HCT116 (cell line): ENCODE measurements at regions not wholly inside any gene's neighbourhood (a gene's known extent, or its start where the extent isn't known, plus 50 kb on each side); places are given as distances from the start of the nearest gene placed in this dataset.

Experiments
- ATAC-seq: fragments of 200-7000 bp; cut with Tn5 transposase; 2 replicates; pipeline ENCODE4 v1.9.1; 2020; ENCODE audit warnings: mild to moderate bottlenecking, moderate library complexity
- BruUV-seq: library from RNA; stranded (reverse); fragments of 400-500 nt; replicated peaks from 2 replicates; lab custom pipeline; 2021; lab: Mats Ljungman, UMichigan
- CTCF ChIA-PET: fragments of 300-600 bp; sonication (Branson Sonifier 250); formaldehyde crosslinking; loops from one replicate; lab custom pipeline; 2021; ENCODE audit warnings: antibody characterized with exemption; lab: Charles Lee
- POLR2A ChIA-PET: fragments of 300-600, 350-600 bp; sonication (Branson Sonifier 250); formaldehyde crosslinking; loops from one replicate; lab custom pipeline; 2021; ENCODE audit warnings: antibody characterized with exemption; lab: Charles Lee
- RAD21 ChIA-PET, 2 experiments: fragments of 300-600 bp; sonication (Branson Sonifier 250); formaldehyde crosslinking; loops; one replicate each; lab custom pipeline; 2023; ENCODE audit warnings: low total read pairs in 2 of 2; ENCODE audit not compliant: uncharacterized antibody in 2 of 2, unreplicated experiment in 2 of 2, low non-redundant PET in 1 of 2; lab: Charles Lee
- DNase-seq: peaks from one replicate; pipeline ENCODE4 v3.0.0-alpha.2; 2010; ENCODE audit warnings: low read depth, low spot score
- H2AFZ ChIP-seq: fragments of 200-600 bp; shearing (Covaris generic), sonication (generic); 2 replicates; pipeline ENCODE4 v1.6.1; 2017; ENCODE audit warnings: low read depth, mixed run types, mixed read lengths, antibody characterized with exemption, low read length; ENCODE audit not compliant: poor library complexity, severe bottlenecking
- H3K27ac ChIP-seq: 2 replicates; pipeline ENCODE4 v1.5.1; 2012; ENCODE audit warnings: low read depth, low read length
- H3K27me3 ChIP-seq: fragments of 200-600 bp; sonication (generic); 2 replicates; pipeline ENCODE4 v1.6.1; 2016; ENCODE audit warnings: mixed run types, low read length, mixed read lengths; ENCODE audit not compliant: insufficient read depth
- H3K36me3 ChIP-seq, 2 experiments: fragments of 200-500 bp in 1 of 2; fragments of 200-600 bp in 1 of 2; sonication (Bioruptor generic) in 1 of 2; sonication (generic) in 1 of 2; 2 replicates each; pipeline versions ENCODE4 v1.5.1 to v1.6.1; 2014 to 2016; ENCODE audit warnings: low read length in 2 of 2, inconsistent platforms in 1 of 2, mixed read lengths in 1 of 2, mixed run types in 1 of 2; ENCODE audit not compliant: insufficient read depth in 2 of 2, control insufficient read depth in 1 of 2
- H3K4me1 ChIP-seq, 2 experiments: fragments of 200-600 bp in 1 of 2; sonication (generic) in 1 of 2; 2 replicates each; pipeline versions ENCODE4 v1.5.1 to v1.6.1; 2012 to 2017; ENCODE audit warnings: low read length in 2 of 2, inconsistent platforms in 1 of 2, mild to moderate bottlenecking in 1 of 2, mixed read lengths in 1 of 2, mixed run types in 1 of 2, moderate library complexity in 1 of 2; ENCODE audit not compliant: insufficient read depth in 2 of 2, control insufficient read depth in 1 of 2
- H3K4me2 ChIP-seq: fragments of 200-600 bp; sonication (generic); 2 replicates; pipeline ENCODE4 v1.6.1; 2017; ENCODE audit warnings: mixed run types, low read length, mixed read lengths
- H3K4me3 ChIP-seq, 2 experiments: fragments of 200-600 bp in 1 of 2; sonication (generic) in 1 of 2; replicated peaks in 1 of 2; 2 replicates each; pipeline ENCODE4 v1.5.1; 2011 to 2016; ENCODE audit warnings: low read length in 2 of 2, control low read depth in 1 of 2, low read depth in 1 of 2, mild to moderate bottlenecking in 1 of 2, mixed read lengths in 1 of 2, mixed run types in 1 of 2
- H3K79me2 ChIP-seq: fragments of 200-600 bp; sonication (generic); 2 replicates; pipeline ENCODE4 v1.6.1; 2017; ENCODE audit warnings: mild to moderate bottlenecking, mixed run types, low read length, moderate library complexity, mixed read lengths; ENCODE audit not compliant: insufficient read depth
- H3K9ac ChIP-seq: fragments of 200-600 bp; sonication (generic); 2 replicates; pipeline ENCODE4 v1.6.1; 2016; ENCODE audit warnings: low read length, mixed read lengths
- H3K9me2 ChIP-seq: fragments of 200-600 bp; sonication (generic), shearing (Covaris generic); 2 replicates; pipeline ENCODE4 v1.6.1; 2017; ENCODE audit warnings: mixed run types, mild to moderate bottlenecking, moderate library complexity; ENCODE audit not compliant: insufficient read depth
- H3K9me3 ChIP-seq, 2 experiments: fragments of 200-500 bp in 1 of 2; fragments of 200-600 bp in 1 of 2; sonication (Bioruptor generic) in 1 of 2; sonication (generic) in 1 of 2; 2 replicates each; pipeline ENCODE4 v1.6.1; 2014 to 2017; ENCODE audit warnings: low read length in 2 of 2, mixed read lengths in 2 of 2, inconsistent platforms in 1 of 2, low read depth in 1 of 2, mild to moderate bottlenecking in 1 of 2, mixed run types in 1 of 2, moderate library complexity in 1 of 2; ENCODE audit not compliant: control insufficient read depth in 1 of 2, insufficient read depth in 1 of 2
- H4K20me1 ChIP-seq: fragments of 200-600 bp; sonication (generic), shearing (Covaris generic); 2 replicates; pipeline ENCODE4 v1.6.1; 2017; ENCODE audit warnings: mixed run types, mild to moderate bottlenecking, moderate library complexity; ENCODE audit not compliant: insufficient read depth
- CEBPB ChIP-seq: IDR thresholded peaks from 2 replicates; pipeline ENCODE4 v1.6.1; 2012; ENCODE audit warnings: low read depth
- ELF1 ChIP-seq: IDR thresholded peaks from 2 replicates; pipeline ENCODE4 v1.6.1; 2012; ENCODE audit warnings: low read depth, borderline replicate concordance
- EZH2 ChIP-seq: fragments of 200-600 bp; sonication (generic); IDR thresholded peaks from 2 replicates; pipeline ENCODE4 v1.6.1; 2017; ENCODE audit warnings: antibody characterized with exemption, mixed run types
- EZH2phosphoT487 ChIP-seq: fragments of 200-600 bp; IDR thresholded peaks from 2 replicates; pipeline ENCODE4 v1.6.1; 2018; ENCODE audit warnings: antibody characterized with exemption, borderline replicate concordance
- JUND ChIP-seq: IDR thresholded peaks from 2 replicates; pipeline ENCODE4 v1.6.1; 2012
- MAX ChIP-seq: IDR thresholded peaks from 2 replicates; pipeline ENCODE4 v1.6.1; 2012
- POLR2A ChIP-seq: IDR thresholded peaks from 2 replicates; pipeline ENCODE4 v1.7.0; 2011; ENCODE audit warnings: borderline replicate concordance; ENCODE audit not compliant: insufficient read depth, insufficient read length; ENCODE audit errors: extremely low read depth
- POLR2AphosphoS5 ChIP-seq: IDR thresholded peaks from 2 replicates; pipeline ENCODE4 v1.6.1; 2011; ENCODE audit warnings: mild to moderate bottlenecking, low read depth, low read length, moderate library complexity
- SIN3A ChIP-seq: IDR thresholded peaks from 2 replicates; pipeline ENCODE4 v1.6.1; 2012; ENCODE audit warnings: low read depth
- SRF ChIP-seq: IDR thresholded peaks from 2 replicates; pipeline ENCODE4 v1.6.1; 2012; ENCODE audit warnings: low read depth
- TCF7L2 ChIP-seq: IDR thresholded peaks from 2 replicates; pipeline ENCODE4 v1.7.0; 2011; ENCODE audit warnings: borderline replicate concordance, inconsistent platforms; ENCODE audit not compliant: insufficient read depth, insufficient read length; ENCODE audit errors: extremely low read depth
- YY1 ChIP-seq: IDR thresholded peaks from 2 replicates; pipeline ENCODE4 v1.6.1; 2011; ENCODE audit warnings: low read length, low read depth, moderate library complexity, mild to moderate bottlenecking; ENCODE audit not compliant: insufficient replicate concordance; ENCODE audit errors: extremely low read depth
- ZFX ChIP-seq: fragments of 450-650 bp; IDR thresholded peaks from 2 replicates; pipeline ENCODE4 v1.6.1; 2017
- ZNF274 ChIP-seq: fragments of 200-500 bp; sonication (Bioruptor generic); IDR thresholded peaks from 2 replicates; pipeline ENCODE4 v1.6.1; 2014; ENCODE audit warnings: mild to moderate bottlenecking, low read depth, low read length, inconsistent platforms
- intact Hi-C: fragments of 100-400 bp; cut with micrococcal nuclease; formaldehyde crosslinking; loops from 2 replicates; pipeline ENCODE4 v1.10.0; 2022
- TF ChIP-seq, protein P1 (sequence below): IDR thresholded peaks from 2 replicates; pipeline ENCODE4 v1.6.1; 2012
- TF ChIP-seq, protein P2 (sequence below): IDR thresholded peaks from 2 replicates; pipeline ENCODE4 v1.6.1; 2011; ENCODE audit warnings: mild to moderate bottlenecking, low read length, moderate library complexity; ENCODE audit not compliant: insufficient replicate concordance; ENCODE audit errors: extremely low read depth
- TF ChIP-seq, protein P3 (sequence below): IDR thresholded peaks from 2 replicates; pipeline ENCODE4 v1.6.1; 2012; ENCODE audit warnings: low read depth

DNA sequence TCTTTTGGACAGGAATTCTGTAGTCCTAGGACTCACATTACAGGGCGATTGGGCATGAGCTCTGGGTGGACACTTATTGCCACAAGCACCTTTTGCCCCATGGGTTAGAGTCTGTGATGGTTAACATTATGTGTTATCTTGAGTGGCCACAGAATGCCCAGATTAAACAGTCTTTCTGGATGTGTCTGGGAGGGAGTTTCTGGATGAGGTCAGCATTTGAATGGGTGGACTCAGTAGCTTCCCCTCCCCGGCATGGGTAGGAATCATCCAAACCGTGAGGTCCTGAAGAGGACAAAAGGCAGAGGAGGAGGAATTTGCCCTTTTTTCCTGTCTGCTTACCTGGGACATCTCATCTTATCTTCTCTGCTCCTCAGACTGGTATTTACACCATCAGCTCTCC is 85.6 kb downstream of the BMP4 start:
- no peak overlapping the region for H2AFZ ChIP-seq
- ChIA-PET POLR2A (no interaction called here), RAD21 (no interaction called here), CTCF (no interaction called here)
- no peak for TF ChIP-seq ZFX
- H3K27ac ChIP-seq: no peak overlapping the region
- H3K4me2 ChIP-seq: no peak overlapping the region
- no peaks in the 10 kb centered on the region for H4K20me1 ChIP-seq
- H3K36me3 ChIP-seq: no peaks in the 10 kb centered on the region
- H3K27me3 ChIP-seq: no peaks in the 10 kb centered on the region
- H3K9ac ChIP-seq: no peak overlapping the region
- no TSS peak for BruUV-seq
- intact Hi-C loops: no loop called here
- no peak for ATAC-seq
- H3K79me2 ChIP-seq: no peaks in the 10 kb centered on the region
- H3K4me1 ChIP-seq: no peaks in the 10 kb centered on the region
- no peaks in the 10 kb centered on the region for H3K9me2 ChIP-seq
- no peaks in the 10 kb centered on the region for H3K9me3 ChIP-seq
- DNase-seq: no peak
- no peak overlapping the region for H3K4me3 ChIP-seq

DNA sequence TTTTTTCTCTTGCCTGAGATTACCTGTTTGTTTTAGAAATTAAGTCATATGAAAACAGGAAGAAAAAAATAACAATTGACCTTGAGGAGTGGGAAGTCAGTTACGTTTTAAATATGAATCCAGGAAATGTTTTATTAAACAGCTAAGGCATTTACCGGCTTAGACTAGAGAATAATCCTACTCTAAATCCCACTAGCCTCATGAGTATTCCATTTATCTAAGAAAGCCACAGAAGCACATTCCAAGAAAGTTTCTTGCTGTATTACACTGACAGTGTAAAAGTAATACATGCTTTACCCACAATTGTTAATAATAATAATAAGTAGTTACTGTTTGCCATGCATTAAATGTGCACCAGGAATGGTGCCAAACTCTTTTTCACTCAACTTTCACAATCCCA is 90.9 kb downstream of the BMP4 start:
- H3K9me2 ChIP-seq: no peaks in the 10 kb centered on the region
- intact Hi-C loops: no loop called here
- no peak overlapping the region for H2AFZ ChIP-seq
- H4K20me1 ChIP-seq: no peaks in the 10 kb centered on the region
- no peak overlapping the region for H3K9ac ChIP-seq
- no peaks in the 10 kb centered on the region for H3K79me2 ChIP-seq
- H3K4me2 ChIP-seq: no peak overlapping the region
- RAD21 ChIA-PET: no interaction called here
- BruUV-seq: no TSS peak
- POLR2A ChIA-PET: no interaction called here
- no peaks in the 10 kb centered on the region for H3K9me3 ChIP-seq
- H3K36me3 ChIP-seq: no peaks in the 10 kb centered on the region
- no peaks in the 10 kb centered on the region for H3K27me3 ChIP-seq
- H3K27ac ChIP-seq: no peak overlapping the region
- no peaks in the 10 kb centered on the region for H3K4me1 ChIP-seq
- ATAC-seq: no peak
- H3K4me3 ChIP-seq: no peak overlapping the region
- DNase-seq: no peak
- CTCF ChIA-PET: no interaction called here
- TF ChIP-seq YY1 (no peak), ELF1 (no peak), ZNF274 (no peak), SRF (no peak), SIN3A (no peak), MAX (no peak), EZH2 (no peak), POLR2AphosphoS5 (no peak), JUND (no peak), CEBPB (no peak), TCF7L2 (no peak), POLR2A (no peak), EZH2phosphoT487 (no peak)
- TF ChIP-seq, protein P1, sequence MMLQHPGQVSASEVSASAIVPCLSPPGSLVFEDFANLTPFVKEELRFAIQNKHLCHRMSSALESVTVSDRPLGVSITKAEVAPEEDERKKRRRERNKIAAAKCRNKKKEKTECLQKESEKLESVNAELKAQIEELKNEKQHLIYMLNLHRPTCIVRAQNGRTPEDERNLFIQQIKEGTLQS: no peak
- TF ChIP-seq, protein P2, sequence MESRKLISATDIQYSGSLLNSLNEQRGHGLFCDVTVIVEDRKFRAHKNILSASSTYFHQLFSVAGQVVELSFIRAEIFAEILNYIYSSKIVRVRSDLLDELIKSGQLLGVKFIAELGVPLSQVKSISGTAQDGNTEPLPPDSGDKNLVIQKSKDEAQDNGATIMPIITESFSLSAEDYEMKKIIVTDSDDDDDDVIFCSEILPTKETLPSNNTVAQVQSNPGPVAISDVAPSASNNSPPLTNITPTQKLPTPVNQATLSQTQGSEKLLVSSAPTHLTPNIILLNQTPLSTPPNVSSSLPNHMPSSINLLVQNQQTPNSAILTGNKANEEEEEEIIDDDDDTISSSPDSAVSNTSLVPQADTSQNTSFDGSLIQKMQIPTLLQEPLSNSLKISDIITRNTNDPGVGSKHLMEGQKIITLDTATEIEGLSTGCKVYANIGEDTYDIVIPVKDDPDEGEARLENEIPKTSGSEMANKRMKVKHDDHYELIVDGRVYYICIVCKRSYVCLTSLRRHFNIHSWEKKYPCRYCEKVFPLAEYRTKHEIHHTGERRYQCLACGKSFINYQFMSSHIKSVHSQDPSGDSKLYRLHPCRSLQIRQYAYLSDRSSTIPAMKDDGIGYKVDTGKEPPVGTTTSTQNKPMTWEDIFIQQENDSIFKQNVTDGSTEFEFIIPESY: no peak
- TF ChIP-seq, protein P3, sequence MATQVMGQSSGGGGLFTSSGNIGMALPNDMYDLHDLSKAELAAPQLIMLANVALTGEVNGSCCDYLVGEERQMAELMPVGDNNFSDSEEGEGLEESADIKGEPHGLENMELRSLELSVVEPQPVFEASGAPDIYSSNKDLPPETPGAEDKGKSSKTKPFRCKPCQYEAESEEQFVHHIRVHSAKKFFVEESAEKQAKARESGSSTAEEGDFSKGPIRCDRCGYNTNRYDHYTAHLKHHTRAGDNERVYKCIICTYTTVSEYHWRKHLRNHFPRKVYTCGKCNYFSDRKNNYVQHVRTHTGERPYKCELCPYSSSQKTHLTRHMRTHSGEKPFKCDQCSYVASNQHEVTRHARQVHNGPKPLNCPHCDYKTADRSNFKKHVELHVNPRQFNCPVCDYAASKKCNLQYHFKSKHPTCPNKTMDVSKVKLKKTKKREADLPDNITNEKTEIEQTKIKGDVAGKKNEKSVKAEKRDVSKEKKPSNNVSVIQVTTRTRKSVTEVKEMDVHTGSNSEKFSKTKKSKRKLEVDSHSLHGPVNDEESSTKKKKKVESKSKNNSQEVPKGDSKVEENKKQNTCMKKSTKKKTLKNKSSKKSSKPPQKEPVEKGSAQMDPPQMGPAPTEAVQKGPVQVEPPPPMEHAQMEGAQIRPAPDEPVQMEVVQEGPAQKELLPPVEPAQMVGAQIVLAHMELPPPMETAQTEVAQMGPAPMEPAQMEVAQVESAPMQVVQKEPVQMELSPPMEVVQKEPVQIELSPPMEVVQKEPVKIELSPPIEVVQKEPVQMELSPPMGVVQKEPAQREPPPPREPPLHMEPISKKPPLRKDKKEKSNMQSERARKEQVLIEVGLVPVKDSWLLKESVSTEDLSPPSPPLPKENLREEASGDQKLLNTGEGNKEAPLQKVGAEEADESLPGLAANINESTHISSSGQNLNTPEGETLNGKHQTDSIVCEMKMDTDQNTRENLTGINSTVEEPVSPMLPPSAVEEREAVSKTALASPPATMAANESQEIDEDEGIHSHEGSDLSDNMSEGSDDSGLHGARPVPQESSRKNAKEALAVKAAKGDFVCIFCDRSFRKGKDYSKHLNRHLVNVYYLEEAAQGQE: no peak
